ENCODE measurements at regions not wholly inside any gene's neighbourhood (a gene's known extent, or its start where the extent isn't known, plus 50 kb on each side); places are given as distances from the start of the nearest gene placed in this dataset.

- DNase-seq: no peak
- Histone ChIP-seq H3K27ac (no peak overlapping the region), H3K4me1 (ENCODE audit: insufficient read depth) (no peaks in the 10 kb centered on the region), H3K4me3 (no peak overlapping the region), H3K27me3 (no peaks in the 10 kb centered on the region), H3K9me3 (no peaks in the 10 kb centered on the region), H3K36me3 (no peaks in the 10 kb centered on the region)
- intact Hi-C loops (cut with DNase I): no loop called here
- no peak for TF ChIP-seq POLR2A (IDR thresholded peaks at IDR 0.05)
- no peak for TF ChIP-seq EP300 (IDR thresholded peaks at IDR 0.05)
- TF ChIP-seq CTCF (IDR thresholded peaks at IDR 0.05): no peak
- WGBS, 3 donors: 43 to 61% (median 53%) methylated on average over 6 of the region's 6 CpGs
These were observed 131.2 kb upstream of the UNC5B start for GRCh38 chr10:71081229-71081560.

GRCh38 chr10:71081912-71082311, 130.5 kb upstream of the UNC5B start:
- Histone ChIP-seq H3K27me3 (no peaks in the 10 kb centered on the region), H3K4me3 (no peak overlapping the region), H3K27ac (no peak overlapping the region), H3K4me1 (ENCODE audit: insufficient read depth) (no peaks in the 10 kb centered on the region), H3K36me3 (no peaks in the 10 kb centered on the region), H3K9me3 (no peaks in the 10 kb centered on the region)
- DNase-seq: peak in 1 of 5 donors; percentile 9
- WGBS, 3 donors: 85 to 93% (median 89%) methylated on average over 2 of the region's 2 CpGs
- TF ChIP-seq EP300 (IDR thresholded peaks at IDR 0.05) (no peak), CTCF (IDR thresholded peaks at IDR 0.05) (no peak), POLR2A (IDR thresholded peaks at IDR 0.05) (no peak)
- intact Hi-C loops (cut with DNase I): no loop called here

GRCh38 chr10:71082960-71083715, 129.2 kb upstream of the UNC5B start:
- TF ChIP-seq EP300 (IDR thresholded peaks at IDR 0.05): no peak
- TF ChIP-seq CTCF (IDR thresholded peaks at IDR 0.05): no peak
- TF ChIP-seq POLR2A (IDR thresholded peaks at IDR 0.05): no peak
- Histone ChIP-seq H3K9me3 (no peaks in the 10 kb centered on the region), H3K27ac (no peak overlapping the region), H3K27me3 (no peaks in the 10 kb centered on the region), H3K4me3 (no peak overlapping the region), H3K4me1 (ENCODE audit: insufficient read depth) (no peaks in the 10 kb centered on the region), H3K36me3 (no peaks in the 10 kb centered on the region)
- DNase-seq: no peak
- intact Hi-C loops (cut with DNase I): no loop called here
- WGBS, 3 donors: 81 to 85% (median 83%) methylated on average over 10 of the region's 10 CpGs

- no peak for TF ChIP-seq POLR2A (IDR thresholded peaks at IDR 0.05)
- TF ChIP-seq CTCF (IDR thresholded peaks at IDR 0.05): no peak
- no peak for TF ChIP-seq EP300 (IDR thresholded peaks at IDR 0.05)
- WGBS, 3 donors: 79 to 88% (median 87%) methylated on average over 5 of the region's 5 CpGs
- DNase-seq: no peak
- no peaks in the 10 kb centered on the region for H3K27me3 ChIP-seq
- no peaks in the 10 kb centered on the region for H3K36me3 ChIP-seq
- H3K9me3 ChIP-seq: no peaks in the 10 kb centered on the region
- H3K4me3 ChIP-seq: no peak overlapping the region
- H3K4me1 ChIP-seq (ENCODE audit: insufficient read depth): no peaks in the 10 kb centered on the region
- intact Hi-C loops (cut with DNase I): no loop called here
- H3K27ac ChIP-seq: no peak overlapping the region
These were observed 128.7 kb upstream of the UNC5B start for GRCh38 chr10:71083716-71083975.

Measured in ovary (tissue), 7 donors.